Dendritic cell treated with granulocyte-macrophage colony-stimulating factor and Interleukin-4, amounts not matched to agents 40 ng/mL and 50 ng/mL, for 4 days (primary cell): ENCODE measurements at regions not wholly inside any gene's neighbourhood (a gene's known extent, or its start where the extent isn't known, plus 50 kb on each side); places are given as distances from the start of the nearest gene placed in this dataset.

ENCODE experiments used
- H3K27ac Mint-ChIP-seq: one replicate; pipeline ENCODE4 v1.8.0; 2022; ENCODE audit warnings: mild to moderate bottlenecking, mixed read lengths
- H3K27me3 Mint-ChIP-seq: one replicate; pipeline ENCODE4 v1.8.0; 2022; ENCODE audit warnings: mild to moderate bottlenecking, mixed read lengths
- H3K36me3 Mint-ChIP-seq: one replicate; pipeline ENCODE4 v1.8.0; 2022; ENCODE audit warnings: low read depth, mixed read lengths
- H3K4me1 Mint-ChIP-seq: one replicate; pipeline ENCODE4 v1.8.0; 2022; ENCODE audit warnings: low read depth, mixed read lengths
- H3K4me3 Mint-ChIP-seq: one replicate; pipeline ENCODE4 v1.8.0; 2022; ENCODE audit warnings: mild to moderate bottlenecking, moderate library complexity, mixed read lengths
- H3K9me3 Mint-ChIP-seq: one replicate; pipeline ENCODE4 v1.8.0; 2022; ENCODE audit warnings: mixed read lengths
- intact Hi-C: fragments of 100-400 bp; cut with micrococcal nuclease; formaldehyde crosslinking; loops from one replicate; pipeline ENCODE4 v1.15.0; 2022

DNA sequence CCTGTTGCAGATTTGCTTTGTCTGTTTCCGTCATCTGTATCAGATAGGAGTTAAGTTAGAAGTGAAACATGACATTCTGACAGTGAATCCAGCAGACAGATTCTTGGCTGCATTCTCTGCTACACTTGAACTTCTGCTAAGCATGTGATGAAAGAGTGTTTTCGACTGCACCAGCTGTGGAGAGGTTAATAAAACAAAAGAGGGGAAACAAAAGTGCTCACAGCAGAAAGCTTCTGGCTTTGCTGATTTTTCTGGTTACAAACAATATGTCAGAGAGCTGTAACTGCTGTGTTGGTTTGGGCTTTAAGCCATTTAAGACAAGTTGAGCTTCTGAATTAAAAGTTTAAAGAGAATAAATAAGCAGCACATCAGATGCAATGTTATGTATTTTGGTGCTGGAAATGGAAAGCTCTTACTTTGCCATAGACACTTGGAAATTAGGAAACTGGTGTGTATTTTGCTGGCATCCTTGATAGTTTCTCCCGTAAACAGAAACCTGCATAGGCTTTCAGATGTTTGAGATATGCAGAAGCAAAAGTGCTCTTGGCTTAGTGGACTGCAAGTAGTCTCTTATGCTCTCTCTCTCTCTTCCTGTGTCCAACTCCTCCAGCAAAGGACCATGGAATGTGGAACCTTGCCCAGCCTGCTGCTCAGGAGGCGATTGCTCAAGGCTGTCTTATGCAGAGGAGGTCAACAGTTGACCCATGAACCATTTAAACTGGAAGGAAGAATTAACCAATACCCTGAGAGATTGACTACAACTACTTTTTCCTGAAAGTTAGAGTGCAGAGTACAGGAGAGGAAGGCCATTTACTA, 104.9 kb downstream of the RPS12 start:
- H3K9me3 Mint-ChIP-seq: no peaks in the 10 kb centered on the region
- H3K36me3 Mint-ChIP-seq: no peaks in the 10 kb centered on the region
- no peak overlapping the region for H3K4me3 Mint-ChIP-seq
- H3K4me1 Mint-ChIP-seq: no peaks in the 10 kb centered on the region
- peaks cover 2% of the 10 kb centered on the region for H3K27me3 Mint-ChIP-seq
- intact Hi-C loops: no loop called here
- H3K27ac Mint-ChIP-seq: no peak overlapping the region

DNA sequence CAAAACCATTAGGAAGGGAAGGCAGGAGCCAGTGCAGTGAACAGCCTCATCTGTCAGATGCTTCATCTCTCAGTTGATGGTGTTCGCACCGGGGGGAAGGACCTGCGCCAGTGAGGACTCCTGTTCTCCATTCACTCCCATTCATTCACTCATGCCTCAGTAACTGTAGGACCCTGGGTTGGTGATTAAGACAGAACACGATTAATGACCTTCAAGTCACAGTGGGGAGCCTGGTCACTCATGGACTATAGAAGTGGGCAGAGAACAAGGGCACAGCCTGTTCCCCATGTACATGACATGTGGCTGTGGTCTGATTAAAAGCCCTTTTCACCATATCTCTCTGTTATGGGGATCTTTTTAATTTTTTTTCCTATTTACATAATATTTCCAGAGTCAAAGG, 113.3 kb downstream of the RPS12 start:
- Mint-ChIP-seq H3K9me3 (no peaks in the 10 kb centered on the region), H3K27ac (no peak overlapping the region), H3K4me1 (no peaks in the 10 kb centered on the region), H3K27me3 (peaks cover 2% of the 10 kb centered on the region), H3K36me3 (no peaks in the 10 kb centered on the region), H3K4me3 (no peak overlapping the region)
- intact Hi-C loops: no loop called here

DNA sequence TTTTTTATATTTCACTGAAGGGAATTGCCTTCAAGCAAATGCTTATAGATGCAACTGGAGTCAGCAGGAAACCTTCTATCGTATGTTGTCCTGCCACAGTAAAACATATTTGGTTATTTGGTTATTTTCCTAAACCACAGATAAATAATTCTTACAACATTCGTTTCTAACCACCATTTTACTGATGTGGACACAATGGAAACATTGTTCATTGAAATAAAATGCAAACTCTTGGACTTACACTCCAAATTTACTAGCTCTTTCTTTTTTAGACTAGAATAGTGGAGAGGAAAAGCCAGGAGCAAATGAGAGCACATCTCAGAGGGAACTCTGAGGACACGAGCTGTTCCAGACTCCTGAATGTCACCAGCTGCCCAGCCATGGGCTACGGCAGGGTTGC, 114.8 kb downstream of the RPS12 start:
- Mint-ChIP-seq H3K36me3 (no peaks in the 10 kb centered on the region), H3K4me3 (no peak overlapping the region), H3K27me3 (peaks cover 4% of the 10 kb centered on the region), H3K4me1 (no peaks in the 10 kb centered on the region), H3K27ac (no peak overlapping the region), H3K9me3 (no peaks in the 10 kb centered on the region)
- intact Hi-C loops: no loop called here

DNA sequence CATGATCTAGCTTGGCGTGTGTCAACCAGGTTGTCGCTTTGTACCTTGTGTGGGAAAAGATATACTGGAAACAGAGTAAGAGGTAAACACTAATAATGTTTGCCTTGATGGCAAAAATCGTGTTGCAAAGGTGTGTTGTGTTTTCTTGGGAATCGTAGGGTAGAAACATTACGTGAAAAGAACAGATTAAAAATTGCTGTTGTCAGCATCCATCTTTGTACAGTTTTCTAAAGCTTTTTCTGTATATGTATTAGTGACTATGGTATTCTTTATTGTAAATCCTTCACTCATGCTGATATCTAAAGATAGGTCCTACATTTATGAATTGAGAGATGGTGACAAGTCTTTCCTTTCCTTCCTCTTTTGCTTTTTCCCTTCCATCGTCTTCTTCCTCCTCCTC, 116.9 kb downstream of the RPS12 start:
- no peaks in the 10 kb centered on the region for H3K9me3 Mint-ChIP-seq
- H3K36me3 Mint-ChIP-seq: no peaks in the 10 kb centered on the region
- peaks cover 5% of the 10 kb centered on the region for H3K27me3 Mint-ChIP-seq
- H3K4me3 Mint-ChIP-seq: no peak overlapping the region
- H3K4me1 Mint-ChIP-seq: no peaks in the 10 kb centered on the region
- no peak overlapping the region for H3K27ac Mint-ChIP-seq
- intact Hi-C loops: no loop called here

DNA sequence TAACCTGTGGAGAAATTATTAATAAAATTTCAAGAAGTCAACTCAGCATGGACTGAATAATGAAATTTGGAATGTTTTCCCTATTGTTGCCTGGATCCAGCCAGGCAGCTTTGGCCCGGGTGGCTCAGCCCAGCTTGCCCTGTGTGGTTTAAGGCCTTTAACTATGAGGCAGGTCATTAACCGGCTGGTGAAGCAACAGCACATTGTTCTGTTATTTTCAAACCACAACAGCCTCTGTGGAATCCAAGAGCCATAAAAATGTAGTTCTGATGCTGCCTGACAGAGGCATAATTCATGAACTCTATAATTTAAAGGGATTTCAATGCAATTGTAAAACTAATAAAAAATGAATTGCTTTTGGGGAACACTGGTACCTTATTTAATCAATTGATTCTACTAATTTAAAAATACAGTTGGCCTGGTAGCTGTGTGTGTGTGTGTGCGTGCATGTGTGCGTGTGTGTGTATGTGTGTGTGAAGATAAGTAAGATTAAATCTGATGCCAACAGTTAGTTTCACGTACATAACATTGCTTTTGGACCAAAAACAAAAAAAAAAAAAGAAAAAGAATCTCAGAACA, 117.7 kb downstream of the RPS12 start:
- intact Hi-C loops: no loop called here
- H3K36me3 Mint-ChIP-seq: no peaks in the 10 kb centered on the region

DNA sequence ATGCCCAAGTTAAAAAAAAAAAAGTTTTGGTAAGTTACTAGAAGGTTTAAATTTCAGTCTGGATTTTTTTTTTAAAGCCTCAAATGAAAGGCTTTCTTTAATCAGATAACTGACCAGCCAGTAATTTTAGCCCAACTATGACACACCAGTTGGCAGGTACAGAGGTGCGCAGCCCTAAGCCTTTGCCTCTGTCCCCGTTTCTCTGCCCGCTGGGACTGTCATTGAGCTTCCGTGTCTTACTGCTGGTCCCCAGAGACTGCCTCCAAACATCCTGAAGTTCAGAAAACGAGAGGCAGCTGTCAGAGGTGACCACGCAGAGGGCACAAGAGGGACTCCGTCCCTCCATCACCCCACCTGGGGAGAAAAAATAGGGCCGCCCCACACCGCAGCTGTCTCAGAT, 118.2 kb downstream of the RPS12 start:
- intact Hi-C loops: no loop called here
- Mint-ChIP-seq H3K36me3 (no peaks in the 10 kb centered on the region), H3K27ac (no peak overlapping the region)

More for the DNA sequence above, 117.7 kb downstream of the RPS12 start:
- Mint-ChIP-seq H3K9me3 (no peaks in the 10 kb centered on the region), H3K27me3 (peaks cover 5% of the 10 kb centered on the region), H3K4me1 (no peaks in the 10 kb centered on the region), H3K27ac (no peak overlapping the region), H3K4me3 (no peak overlapping the region)

DNA sequence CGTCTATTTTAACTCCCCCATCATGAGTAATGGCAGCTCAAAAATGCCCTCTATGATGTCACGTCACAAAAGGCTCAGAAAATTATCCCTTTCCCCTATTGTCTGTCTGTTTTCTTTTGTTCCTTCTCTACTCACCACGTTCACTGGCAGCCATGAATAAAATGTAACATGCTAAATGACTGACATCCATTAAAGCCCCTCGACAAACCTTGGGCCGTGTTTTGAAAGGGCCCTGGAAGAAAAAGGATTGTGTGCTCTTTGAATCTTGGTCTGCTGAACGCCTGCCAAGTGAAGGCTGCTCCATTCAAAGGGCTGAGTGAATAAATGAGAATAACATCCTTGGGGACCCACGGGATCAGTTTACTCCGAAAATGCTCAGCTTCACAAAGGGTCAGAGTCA, 118.7 kb downstream of the RPS12 start:
- H3K9me3 Mint-ChIP-seq: no peaks in the 10 kb centered on the region
- H3K4me3 Mint-ChIP-seq: no peak overlapping the region
- H3K27me3 Mint-ChIP-seq: peaks cover 5% of the 10 kb centered on the region
- no peaks in the 10 kb centered on the region for H3K4me1 Mint-ChIP-seq
- intact Hi-C loops: no loop called here
- H3K27ac Mint-ChIP-seq: no peak overlapping the region
- H3K36me3 Mint-ChIP-seq: no peaks in the 10 kb centered on the region

More for the DNA sequence above, 118.2 kb downstream of the RPS12 start:
- no peaks in the 10 kb centered on the region for H3K4me1 Mint-ChIP-seq
- H3K9me3 Mint-ChIP-seq: no peaks in the 10 kb centered on the region
- peaks cover 5% of the 10 kb centered on the region for H3K27me3 Mint-ChIP-seq
- H3K4me3 Mint-ChIP-seq: no peak overlapping the region

DNA sequence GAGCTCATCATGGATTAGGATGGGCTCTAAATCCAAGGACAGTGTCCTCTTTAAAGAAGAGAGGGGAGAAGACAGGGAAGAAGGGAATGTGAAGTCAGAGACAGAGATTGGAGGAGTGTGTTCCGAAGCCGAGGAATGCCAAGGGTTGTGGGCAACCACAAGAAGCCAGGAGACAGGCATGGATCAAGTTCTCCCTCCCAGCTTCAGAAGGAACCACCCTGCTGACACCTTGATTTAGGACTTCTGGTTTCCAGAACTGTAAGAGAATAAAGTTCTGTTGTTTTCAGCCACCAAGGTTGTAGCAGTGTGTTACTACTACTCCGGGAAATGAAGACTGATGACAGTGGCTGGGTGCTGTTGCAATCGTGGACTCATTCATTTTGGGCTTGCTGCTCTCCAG, 120.1 kb downstream of the RPS12 start:
- H3K27ac Mint-ChIP-seq: no peak overlapping the region
- H3K4me3 Mint-ChIP-seq: no peak overlapping the region
- peaks cover 3% of the 10 kb centered on the region for H3K27me3 Mint-ChIP-seq
- H3K36me3 Mint-ChIP-seq: no peaks in the 10 kb centered on the region
- intact Hi-C loops: no loop called here
- H3K9me3 Mint-ChIP-seq: no peaks in the 10 kb centered on the region
- H3K4me1 Mint-ChIP-seq: no peaks in the 10 kb centered on the region

DNA sequence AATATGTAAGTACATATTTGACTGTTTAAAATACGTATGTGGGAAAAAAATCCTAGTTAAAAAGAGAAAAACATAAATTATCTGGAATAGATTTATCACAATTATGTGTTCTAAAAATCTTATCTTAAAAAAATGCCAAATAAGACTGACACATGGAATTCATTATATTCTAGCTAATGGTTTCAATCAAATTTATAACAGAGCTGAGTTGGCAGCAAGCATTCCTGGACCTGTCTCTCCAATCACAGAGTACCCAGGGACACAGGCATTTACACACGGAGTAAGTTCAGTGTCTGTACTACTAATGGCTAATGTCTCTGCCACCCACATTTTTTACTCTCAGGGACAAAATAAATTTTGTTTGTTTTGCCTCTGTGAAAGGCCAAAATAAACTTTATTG, 122.3 kb downstream of the RPS12 start:
- intact Hi-C loops: no loop called here
- H3K27me3 Mint-ChIP-seq: peaks cover 3% of the 10 kb centered on the region
- H3K9me3 Mint-ChIP-seq: no peaks in the 10 kb centered on the region
- no peaks in the 10 kb centered on the region for H3K4me1 Mint-ChIP-seq
- no peaks in the 10 kb centered on the region for H3K36me3 Mint-ChIP-seq
- H3K4me3 Mint-ChIP-seq: no peak overlapping the region
- no peak overlapping the region for H3K27ac Mint-ChIP-seq

DNA sequence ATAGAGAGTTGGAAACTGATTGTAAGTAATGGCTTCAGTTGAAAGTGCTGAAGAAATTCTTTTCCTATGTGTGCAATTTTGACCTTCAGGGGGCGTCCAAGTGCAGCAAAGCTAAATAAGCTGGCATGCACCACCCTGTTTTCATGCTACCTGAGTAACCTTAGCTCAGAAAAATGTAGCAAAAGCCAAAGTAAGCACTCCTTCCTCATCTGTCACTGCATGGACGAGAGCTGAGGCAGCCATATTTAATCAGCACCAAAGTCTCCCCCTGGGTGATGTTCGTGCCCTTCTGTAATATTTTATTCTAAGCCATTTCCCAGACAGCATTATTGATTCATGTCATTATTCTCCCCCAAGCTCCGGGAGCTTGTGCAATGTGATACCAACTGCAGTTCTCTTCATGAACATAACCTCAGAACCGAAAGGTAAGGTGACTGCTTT, 123.1 kb downstream of the RPS12 start:
- Mint-ChIP-seq H3K4me3 (no peak overlapping the region), H3K27me3 (peaks cover 3% of the 10 kb centered on the region), H3K36me3 (no peaks in the 10 kb centered on the region), H3K9me3 (no peaks in the 10 kb centered on the region), H3K4me1 (no peaks in the 10 kb centered on the region), H3K27ac (no peak overlapping the region)
- intact Hi-C loops: no loop called here

DNA sequence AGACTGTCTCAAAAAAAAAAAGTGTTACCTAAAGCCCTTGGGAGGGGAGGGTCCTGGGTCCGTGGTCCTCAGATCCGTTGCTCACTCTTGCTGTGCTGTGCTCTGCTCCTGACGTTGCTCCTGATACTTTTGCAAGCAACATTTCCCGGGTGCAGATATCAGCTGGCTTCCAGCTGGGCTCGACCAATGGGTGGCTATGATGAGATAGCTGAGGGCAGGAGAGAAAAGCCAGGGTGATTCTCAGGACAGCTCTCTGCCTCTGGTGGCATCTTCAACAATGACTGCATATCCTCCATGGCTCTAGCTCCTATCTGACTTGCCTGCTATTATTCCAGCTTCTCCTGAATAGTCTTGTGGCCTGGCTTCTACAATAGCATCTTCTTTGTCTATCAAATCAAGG, 134.5 kb downstream of the RPS12 start:
- intact Hi-C loops: no loop called here
- no peaks in the 10 kb centered on the region for H3K9me3 Mint-ChIP-seq
- no peak overlapping the region for H3K27ac Mint-ChIP-seq
- H3K36me3 Mint-ChIP-seq: no peaks in the 10 kb centered on the region
- H3K27me3 Mint-ChIP-seq: no peaks in the 10 kb centered on the region
- no peaks in the 10 kb centered on the region for H3K4me1 Mint-ChIP-seq
- no peak overlapping the region for H3K4me3 Mint-ChIP-seq

DNA sequence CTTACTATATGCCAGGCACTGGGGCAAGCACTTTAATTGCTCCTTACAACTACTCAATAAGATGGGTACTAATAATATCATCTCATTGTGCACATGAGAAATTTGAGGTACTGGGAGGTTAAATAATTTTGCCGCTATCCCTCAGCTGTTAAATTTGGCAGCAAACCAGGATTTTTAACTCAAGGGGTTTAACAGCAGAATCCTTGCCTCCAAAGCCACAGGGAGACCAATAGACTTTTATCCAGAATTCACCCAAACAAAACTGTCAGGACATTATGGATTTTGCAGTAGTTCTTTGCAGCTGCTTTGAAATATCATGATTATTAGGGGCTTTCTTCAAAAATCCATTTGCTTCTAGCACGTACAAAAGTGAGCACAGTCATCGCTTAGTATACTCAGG, 136.2 kb downstream of the RPS12 start:
- H3K36me3 Mint-ChIP-seq: no peaks in the 10 kb centered on the region
- intact Hi-C loops: no loop called here
- no peaks in the 10 kb centered on the region for H3K9me3 Mint-ChIP-seq
- no peaks in the 10 kb centered on the region for H3K4me1 Mint-ChIP-seq
- no peak overlapping the region for H3K27ac Mint-ChIP-seq
- H3K4me3 Mint-ChIP-seq: no peak overlapping the region
- H3K27me3 Mint-ChIP-seq: no peaks in the 10 kb centered on the region

DNA sequence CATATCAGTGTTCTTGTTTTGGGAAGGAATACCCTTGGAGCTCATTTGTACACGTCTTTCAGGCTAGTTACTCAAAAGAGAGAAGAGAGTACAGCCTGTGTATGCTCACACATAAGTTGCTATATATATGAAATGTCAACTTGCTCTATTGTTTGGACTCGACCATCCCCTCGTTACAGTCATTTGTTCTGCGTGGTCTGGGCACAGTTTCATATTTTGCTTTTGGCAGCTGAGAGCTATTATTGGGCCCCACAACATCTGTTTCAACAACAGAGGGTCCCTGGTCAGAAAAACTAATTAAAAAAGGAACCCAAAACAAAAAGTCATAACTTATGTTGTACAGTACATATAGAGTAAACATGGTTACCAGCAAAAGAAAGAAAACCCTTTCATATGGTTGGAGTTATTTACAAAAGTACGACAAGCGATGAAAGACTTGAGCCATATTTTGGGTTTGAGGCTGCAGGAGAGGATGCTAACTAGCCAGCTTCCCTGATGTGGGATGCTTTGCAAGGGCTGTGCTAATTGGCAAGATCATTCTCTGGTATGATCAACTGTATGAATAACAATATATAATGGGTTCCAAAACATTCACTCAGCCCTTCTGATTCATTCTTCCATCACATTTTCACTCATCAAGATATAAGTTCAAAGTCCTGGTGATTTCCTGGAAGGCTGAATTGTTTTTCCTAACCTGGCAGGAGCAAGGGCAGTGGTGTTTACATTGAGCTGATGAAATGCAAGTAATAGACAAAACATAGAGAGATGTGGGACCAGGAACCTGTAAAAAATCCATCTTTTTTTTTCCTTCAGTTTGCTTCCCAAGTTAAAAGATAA, 137.9 kb downstream of the RPS12 start:
- Mint-ChIP-seq H3K4me3 (no peak overlapping the region), H3K27ac (no peak overlapping the region), H3K36me3 (no peaks in the 10 kb centered on the region), H3K9me3 (no peaks in the 10 kb centered on the region), H3K27me3 (no peaks in the 10 kb centered on the region), H3K4me1 (no peaks in the 10 kb centered on the region)
- intact Hi-C loops: no loop called here

DNA sequence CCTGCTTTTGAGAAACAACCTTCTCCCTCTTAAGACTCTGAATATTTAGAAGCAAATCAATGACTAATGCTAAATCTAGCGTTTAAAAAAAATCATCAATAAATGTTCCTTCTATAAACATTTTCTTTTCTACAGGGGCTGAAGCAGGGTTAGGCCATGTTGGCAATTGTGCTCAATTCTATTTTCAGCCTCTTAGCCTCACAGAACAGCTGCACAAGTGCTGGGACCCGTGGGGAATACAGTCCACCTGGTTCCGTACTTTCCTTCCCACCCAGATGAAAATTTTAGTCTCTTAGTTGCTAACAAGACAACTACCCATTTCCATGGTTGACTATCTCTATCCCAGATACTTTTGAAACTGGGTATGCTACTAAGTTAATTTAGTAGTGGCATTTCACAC, 138.6 kb downstream of the RPS12 start:
- peaks cover 5% of the 10 kb centered on the region for H3K27me3 Mint-ChIP-seq
- H3K4me1 Mint-ChIP-seq: no peaks in the 10 kb centered on the region
- no peak overlapping the region for H3K4me3 Mint-ChIP-seq
- no peaks in the 10 kb centered on the region for H3K36me3 Mint-ChIP-seq
- no peaks in the 10 kb centered on the region for H3K9me3 Mint-ChIP-seq
- no peak overlapping the region for H3K27ac Mint-ChIP-seq
- intact Hi-C loops: no loop called here
